ENCODE measurements at regions not wholly inside any gene's neighbourhood (a gene's known extent, or its start where the extent isn't known, plus 50 kb on each side); places are given as distances from the start of the nearest gene placed in this dataset.

DNA sequence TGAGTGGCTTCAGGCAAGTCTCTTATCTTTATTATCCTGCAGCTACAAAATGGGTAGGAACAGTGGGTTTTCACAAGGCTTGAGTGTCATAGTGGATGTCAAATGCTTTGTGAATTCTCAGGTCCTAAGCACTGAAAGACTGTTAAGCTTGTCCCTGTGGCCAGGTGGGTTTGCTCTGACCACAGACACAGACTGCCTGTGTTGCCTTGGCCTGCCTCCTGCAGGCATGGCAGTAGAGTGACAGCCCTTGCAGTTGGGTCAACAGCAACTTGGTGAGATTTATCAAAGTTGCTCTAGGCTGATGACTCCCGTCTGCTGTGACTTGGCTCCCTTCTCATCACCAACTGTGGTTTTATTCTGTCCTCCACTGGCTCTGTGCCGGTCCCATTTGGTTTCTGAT, 520.0 kb upstream of the CCDC196 start:
- Histone ChIP-seq H3K4me1 (ENCODE audit: insufficient read depth) (no peaks in the 10 kb centered on the region), H3K27ac (no peak overlapping the region), H3K9me2 (replicated peaks; ENCODE audit: insufficient read depth) (no peaks in the 10 kb centered on the region), H3K36me3 (replicated peaks; ENCODE audit: insufficient read depth, low read depth) (no peaks in the 10 kb centered on the region), H3K79me2 (no peaks in the 10 kb centered on the region), H3K4me2 (no peak overlapping the region), H3K9me3 (ENCODE audit: low read depth) (no peaks in the 10 kb centered on the region), H3K4me3 (no peak overlapping the region), H3K27me3 (no peaks in the 10 kb centered on the region), H2AFZ (no peak overlapping the region), H4K20me1 (ENCODE audit: insufficient read depth, poor library complexity, severe bottlenecking) (no peaks in the 10 kb centered on the region)
- TF ChIP-seq CTCF (IDR thresholded peaks at IDR 0.05; ENCODE audit: poor library complexity) (no peak), EZH2phosphoT487 (IDR thresholded peaks at IDR 0.05; ENCODE audit: low read depth, severe bottlenecking, unreplicated experiment) (no peak), EZH2 (IDR thresholded peaks at IDR 0.05; ENCODE audit: borderline replicate concordance) (no peak)
- DNase-seq (ENCODE audit: low spot score), result no peak
- WGBS (ENCODE audit: low lambda C conversion rate, missing lambda C conversion rate), result 88% methylated on average over 2 of the region's 2 CpGs

GRCh38 chr14:65972346-65972870, 513.8 kb upstream of the CCDC196 start:
- H3K79me2 ChIP-seq, result no peaks in the 10 kb centered on the region
- no peak for DNase-seq (ENCODE audit: low spot score)
- no peak overlapping the region for H3K27ac ChIP-seq
- no peak overlapping the region for H3K4me2 ChIP-seq
- no peak overlapping the region for H3K4me3 ChIP-seq
- H3K9me3 ChIP-seq (ENCODE audit: low read depth), result no peaks in the 10 kb centered on the region
- no peaks in the 10 kb centered on the region for H3K9me2 ChIP-seq (replicated peaks; ENCODE audit: insufficient read depth)
- WGBS (ENCODE audit: low lambda C conversion rate, missing lambda C conversion rate), result 50% methylated on average over 4 of the region's 4 CpGs
- no peak overlapping the region for H2AFZ ChIP-seq
- H4K20me1 ChIP-seq (ENCODE audit: insufficient read depth, poor library complexity, severe bottlenecking), result no peaks in the 10 kb centered on the region
- H3K36me3 ChIP-seq (replicated peaks; ENCODE audit: insufficient read depth, low read depth), result no peaks in the 10 kb centered on the region
- no peak for TF ChIP-seq EZH2 (IDR thresholded peaks at IDR 0.05; ENCODE audit: borderline replicate concordance)
- no peak for TF ChIP-seq CTCF (IDR thresholded peaks at IDR 0.05; ENCODE audit: poor library complexity)
- no peak for TF ChIP-seq EZH2phosphoT487 (IDR thresholded peaks at IDR 0.05; ENCODE audit: low read depth, severe bottlenecking, unreplicated experiment)
- no peaks in the 10 kb centered on the region for H3K4me1 ChIP-seq (ENCODE audit: insufficient read depth)
- H3K27me3 ChIP-seq, result no peaks in the 10 kb centered on the region

GRCh38 chr14:65972891-65973290, 513.3 kb upstream of the CCDC196 start:
- H3K4me2 ChIP-seq, result no peak overlapping the region
- H3K9me3 ChIP-seq (ENCODE audit: low read depth), result no peaks in the 10 kb centered on the region
- H3K79me2 ChIP-seq, result no peaks in the 10 kb centered on the region
- H3K9me2 ChIP-seq (replicated peaks; ENCODE audit: insufficient read depth), result no peaks in the 10 kb centered on the region
- H3K36me3 ChIP-seq (replicated peaks; ENCODE audit: insufficient read depth, low read depth), result no peaks in the 10 kb centered on the region
- no peak overlapping the region for H2AFZ ChIP-seq
- H3K27ac ChIP-seq, result no peak overlapping the region
- no peak for TF ChIP-seq CTCF (IDR thresholded peaks at IDR 0.05; ENCODE audit: poor library complexity)
- TF ChIP-seq EZH2 (IDR thresholded peaks at IDR 0.05; ENCODE audit: borderline replicate concordance), result no peak
- no peak for TF ChIP-seq EZH2phosphoT487 (IDR thresholded peaks at IDR 0.05; ENCODE audit: low read depth, severe bottlenecking, unreplicated experiment)
- H4K20me1 ChIP-seq (ENCODE audit: insufficient read depth, poor library complexity, severe bottlenecking), result no peaks in the 10 kb centered on the region
- no peak for DNase-seq (ENCODE audit: low spot score)
- H3K4me3 ChIP-seq, result no peak overlapping the region
- 61% methylated on average over 3 of the region's 3 CpGs for WGBS (ENCODE audit: low lambda C conversion rate, missing lambda C conversion rate)
- no peaks in the 10 kb centered on the region for H3K4me1 ChIP-seq (ENCODE audit: insufficient read depth)
- no peaks in the 10 kb centered on the region for H3K27me3 ChIP-seq

- Histone ChIP-seq H3K9me3 (ENCODE audit: low read depth) (no peaks in the 10 kb centered on the region), H3K36me3 (replicated peaks; ENCODE audit: insufficient read depth, low read depth) (no peaks in the 10 kb centered on the region), H4K20me1 (ENCODE audit: insufficient read depth, poor library complexity, severe bottlenecking) (no peaks in the 10 kb centered on the region), H3K4me3 (no peak overlapping the region), H2AFZ (no peak overlapping the region), H3K9me2 (replicated peaks; ENCODE audit: insufficient read depth) (no peaks in the 10 kb centered on the region), H3K4me2 (no peak overlapping the region), H3K27ac (no peak overlapping the region), H3K27me3 (no peaks in the 10 kb centered on the region), H3K79me2 (no peaks in the 10 kb centered on the region), H3K4me1 (ENCODE audit: insufficient read depth) (no peaks in the 10 kb centered on the region)
- no peak for TF ChIP-seq CTCF (IDR thresholded peaks at IDR 0.05; ENCODE audit: poor library complexity)
- no peak for TF ChIP-seq EZH2phosphoT487 (IDR thresholded peaks at IDR 0.05; ENCODE audit: low read depth, severe bottlenecking, unreplicated experiment)
- no peak for TF ChIP-seq EZH2 (IDR thresholded peaks at IDR 0.05; ENCODE audit: borderline replicate concordance)
- WGBS (ENCODE audit: low lambda C conversion rate, missing lambda C conversion rate), result 36% methylated on average over 2 of the region's 3 CpGs
- no peak for DNase-seq (ENCODE audit: low spot score)
Measured at GRCh38 chr14:65975865-65976264, 510.3 kb upstream of the CCDC196 start.

All from hepatocyte (in vitro differentiated cells).